Hepatocyte (in vitro differentiated cells): ENCODE measurements at regions not wholly inside any gene's neighbourhood (a gene's known extent, or its start where the extent isn't known, plus 50 kb on each side); places are given as distances from the start of the nearest gene placed in this dataset.
A peak's percentile ranks its signal among the peaks of the same experiment; 100 is the strongest.

Source experiments
- DNase-seq: peaks from one replicate; pipeline ENCODE4 v3.0.0-alpha.2; 2016; ENCODE audit warnings: low spot score
- H2AFZ ChIP-seq: fragments of 200-600 bp; sonication (generic); 2 replicates; pipeline ENCODE4 v1.6.0; 2016; ENCODE audit warnings: antibody characterized with exemption, mild to moderate bottlenecking
- H3K27ac ChIP-seq: fragments of 200-600 bp; sonication (generic); 2 replicates; pipeline ENCODE4 v1.5.1; 2016; ENCODE audit warnings: mild to moderate bottlenecking
- H3K27me3 ChIP-seq: fragments of 200-600 bp; sonication (generic); 2 replicates; pipeline ENCODE4 v1.6.1; 2016
- H3K36me3 ChIP-seq: fragments of 200-600 bp; sonication (generic); replicated peaks from 2 replicates; pipeline ENCODE4 v1.5.1; 2016; ENCODE audit warnings: low read depth; ENCODE audit not compliant: insufficient read depth
- H3K4me1 ChIP-seq: fragments of 200-600 bp; sonication (generic); 2 replicates; pipeline ENCODE4 v1.5.1; 2016; ENCODE audit warnings: mild to moderate bottlenecking, moderate library complexity; ENCODE audit not compliant: insufficient read depth
- H3K4me2 ChIP-seq: fragments of 200-600 bp; sonication (generic); 2 replicates; pipeline ENCODE4 v1.6.0; 2016
- H3K4me3 ChIP-seq: fragments of 200-600 bp; sonication (generic); 2 replicates; pipeline ENCODE4 v1.5.1; 2016; ENCODE audit warnings: mild to moderate bottlenecking
- H3K79me2 ChIP-seq: fragments of 200-600 bp; sonication (generic); 2 replicates; pipeline ENCODE4 v1.6.0; 2017; ENCODE audit warnings: mild to moderate bottlenecking
- H3K9me2 ChIP-seq: fragments of 200-600 bp; sonication (generic); replicated peaks from 2 replicates; pipeline ENCODE4 v1.6.0; 2017; ENCODE audit warnings: mild to moderate bottlenecking; ENCODE audit not compliant: insufficient read depth
- H3K9me3 ChIP-seq: fragments of 200-600 bp; sonication (generic); 2 replicates; pipeline ENCODE4 v1.5.1; 2016; ENCODE audit warnings: low read depth, mild to moderate bottlenecking
- H4K20me1 ChIP-seq: fragments of 200-600 bp; sonication (generic); 2 replicates; pipeline ENCODE4 v1.6.0; 2016; ENCODE audit warnings: mild to moderate bottlenecking; ENCODE audit not compliant: insufficient read depth, poor library complexity, severe bottlenecking
- CTCF ChIP-seq: fragments of 200-600 bp; sonication (generic); IDR thresholded peaks from 2 replicates; pipeline ENCODE4 v1.5.1; 2016; ENCODE audit warnings: antibody characterized with exemption, mild to moderate bottlenecking; ENCODE audit not compliant: poor library complexity
- EZH2 ChIP-seq: fragments of 200-600 bp; sonication (generic); IDR thresholded peaks from 2 replicates; pipeline ENCODE4 v1.6.1; 2016; ENCODE audit warnings: antibody characterized with exemption, mild to moderate bottlenecking, borderline replicate concordance
- EZH2phosphoT487 ChIP-seq: fragments of 200-600 bp; sonication (generic); IDR thresholded peaks from one replicate; pipeline ENCODE4 v1.6.1; 2018; ENCODE audit warnings: antibody characterized with exemption, mild to moderate bottlenecking, low read depth, moderate library complexity; ENCODE audit not compliant: unreplicated experiment, severe bottlenecking
- WGBS: methylation state at CpG from one replicate; pipeline ENCODE4 v1.1.6; 2016; ENCODE audit warnings: low lambda C conversion rate; ENCODE audit errors: missing lambda C conversion rate; 5-methylcytosine and 5-hydroxymethylcytosine counted together

DNA sequence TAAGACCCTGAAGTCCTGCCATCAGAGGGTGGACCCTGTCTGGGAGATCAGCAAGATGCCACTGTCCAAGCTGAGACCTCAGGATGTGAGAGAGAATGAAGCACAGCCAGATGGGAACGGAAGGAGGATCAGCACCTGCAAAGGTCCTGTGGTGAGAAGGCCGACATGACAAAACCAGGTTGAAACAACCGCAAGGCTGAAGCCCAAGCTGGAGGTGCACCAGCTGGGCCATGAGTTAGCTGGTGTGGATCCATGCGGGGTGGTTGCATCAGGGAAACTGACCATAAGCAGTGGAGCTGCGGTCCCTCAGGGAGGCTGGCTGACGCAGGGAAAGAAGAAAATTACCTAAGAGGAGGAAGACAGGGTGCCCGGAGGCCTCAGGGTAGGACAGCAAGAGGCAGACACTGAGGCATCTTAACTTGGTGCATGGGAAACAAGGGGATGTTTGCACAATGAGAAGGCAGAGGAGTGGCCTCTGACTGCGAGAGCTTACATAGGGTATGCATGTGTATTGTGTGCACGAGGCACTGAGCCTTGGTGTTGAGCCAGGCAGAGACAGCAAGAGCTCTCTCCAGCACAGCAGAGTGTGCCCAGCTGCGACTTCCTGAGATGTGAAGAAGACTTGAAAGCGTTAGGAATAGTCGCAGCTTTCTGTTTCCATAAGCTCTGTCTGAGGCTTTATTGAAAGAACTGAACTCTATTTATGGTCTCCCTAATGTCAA is 497.7 kb downstream of the OCA2 start:
- no peaks in the 10 kb centered on the region for H3K9me2 ChIP-seq
- no peaks in the 10 kb centered on the region for H3K79me2 ChIP-seq
- H3K27ac ChIP-seq = no peak overlapping the region
- H2AFZ ChIP-seq = no peak overlapping the region
- DNase-seq = peak; percentile 12
- TF ChIP-seq EZH2phosphoT487 (no peak), EZH2 (no peak), CTCF (no peak)
- no peaks in the 10 kb centered on the region for H4K20me1 ChIP-seq
- H3K9me3 ChIP-seq = no peaks in the 10 kb centered on the region
- no peaks in the 10 kb centered on the region for H3K27me3 ChIP-seq
- 66% methylated on average over 12 of the region's 12 CpGs for WGBS
- no peaks in the 10 kb centered on the region for H3K36me3 ChIP-seq
- H3K4me3 ChIP-seq = no peak overlapping the region
- no peaks in the 10 kb centered on the region for H3K4me1 ChIP-seq
- H3K4me2 ChIP-seq = no peak overlapping the region

DNA sequence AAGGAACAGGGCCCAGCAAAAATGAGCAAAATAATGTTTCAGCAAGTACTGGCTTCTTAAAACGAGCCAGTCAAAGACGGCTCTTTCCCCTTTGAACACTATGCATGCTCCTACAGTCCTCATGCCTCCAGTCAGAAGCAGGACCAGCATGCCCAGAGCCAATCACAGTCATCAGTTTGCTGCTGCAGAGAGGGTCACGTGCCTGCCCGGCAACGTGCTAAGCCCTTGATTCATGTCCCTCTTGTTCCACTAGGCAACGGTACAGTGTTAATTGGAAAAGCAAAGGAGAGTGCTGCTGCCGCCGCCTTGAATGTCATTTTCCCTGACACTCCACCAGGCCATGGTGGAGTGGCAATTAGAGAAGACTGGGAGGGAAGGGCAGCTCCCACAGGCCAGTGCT is 500.1 kb downstream of the OCA2 start:
- H3K79me2 ChIP-seq = no peaks in the 10 kb centered on the region
- no peaks in the 10 kb centered on the region for H3K36me3 ChIP-seq
- H3K27me3 ChIP-seq = no peaks in the 10 kb centered on the region
- H4K20me1 ChIP-seq = no peaks in the 10 kb centered on the region
- TF ChIP-seq EZH2phosphoT487 (no peak), CTCF (no peak), EZH2 (no peak)
- DNase-seq = no peak
- no peak overlapping the region for H2AFZ ChIP-seq
- H3K4me2 ChIP-seq = no peak overlapping the region
- 88% methylated on average over 8 of the region's 8 CpGs for WGBS
- H3K4me1 ChIP-seq = no peaks in the 10 kb centered on the region
- H3K9me2 ChIP-seq = no peaks in the 10 kb centered on the region
- no peaks in the 10 kb centered on the region for H3K9me3 ChIP-seq
- no peak overlapping the region for H3K4me3 ChIP-seq
- no peak overlapping the region for H3K27ac ChIP-seq

GRCh38 chr15:27598251-27599009 is 500.7 kb downstream of the OCA2 start:
- TF ChIP-seq EZH2 (no peak), EZH2phosphoT487 (no peak), CTCF (no peak)
- Histone ChIP-seq H3K27ac (no peak overlapping the region), H3K36me3 (no peaks in the 10 kb centered on the region), H2AFZ (no peak overlapping the region), H3K4me1 (no peaks in the 10 kb centered on the region), H3K79me2 (no peaks in the 10 kb centered on the region), H3K4me3 (no peak overlapping the region), H3K9me2 (no peaks in the 10 kb centered on the region), H3K4me2 (no peak overlapping the region), H3K9me3 (no peaks in the 10 kb centered on the region), H3K27me3 (no peaks in the 10 kb centered on the region), H4K20me1 (no peaks in the 10 kb centered on the region)
- DNase-seq = no peak
- WGBS = 88% methylated on average over 10 of the region's 10 CpGs
